Myocyte (in vitro differentiated cells): ENCODE measurements at regions not wholly inside any gene's neighbourhood (a gene's known extent, or its start where the extent isn't known, plus 50 kb on each side); places are given as distances from the start of the nearest gene placed in this dataset.

Source experiments
- DNase-seq: peaks from one replicate; pipeline ENCODE4 v3.0.0-alpha.2; 2012; ENCODE audit warnings: low read depth

GRCh38 chr5:125274211-125274610 lies 527.8 kb upstream of the ZNF608 start:
- no peak for DNase-seq

- peak; percentile 94 for DNase-seq
Measured at GRCh38 chr5:125274938-125275724, 528.7 kb upstream of the ZNF608 start.

GRCh38 chr5:125275725-125276090 lies 529.3 kb upstream of the ZNF608 start:
- DNase-seq: no peak

- peak; percentile 36 for DNase-seq
Measured at GRCh38 chr5:125276096-125276495, 529.7 kb upstream of the ZNF608 start.

- peak; percentile 57 for DNase-seq
Measured at GRCh38 chr5:125277494-125278154, 531.2 kb upstream of the ZNF608 start.

GRCh38 chr5:125278711-125279110 lies 532.3 kb upstream of the ZNF608 start:
- DNase-seq: no peak

GRCh38 chr5:125281667-125282066 lies 535.2 kb upstream of the ZNF608 start:
- DNase-seq: no peak

GRCh38 chr5:125283372-125283771 lies 536.9 kb upstream of the ZNF608 start:
- no peak for DNase-seq

GRCh38 chr5:125286271-125286670 lies 539.8 kb upstream of the ZNF608 start:
- DNase-seq: no peak

GRCh38 chr5:125289606-125290005 lies 543.2 kb upstream of the ZNF608 start:
- DNase-seq: no peak

- DNase-seq: no peak
Measured at GRCh38 chr5:125290935-125291334, 544.5 kb upstream of the ZNF608 start.

- DNase-seq: no peak
Measured at GRCh38 chr5:125291447-125291846, 545.0 kb upstream of the ZNF608 start.

- DNase-seq: no peak
Measured at GRCh38 chr5:125293223-125293622, 546.8 kb upstream of the ZNF608 start.

- no peak for DNase-seq
Measured at GRCh38 chr5:125293726-125294125, 547.3 kb upstream of the ZNF608 start.

- DNase-seq: no peak
Measured at GRCh38 chr5:125294844-125295243, 548.4 kb upstream of the ZNF608 start.

- no peak for DNase-seq
Measured at GRCh38 chr5:125295405-125295872, 549.0 kb upstream of the ZNF608 start.

- DNase-seq: peak; percentile 22
Measured at GRCh38 chr5:125298258-125298657, 551.8 kb upstream of the ZNF608 start.

GRCh38 chr5:125298746-125299379 lies 552.4 kb upstream of the ZNF608 start:
- peak; percentile 90 for DNase-seq

GRCh38 chr5:125301711-125302110 lies 555.3 kb upstream of the ZNF608 start:
- DNase-seq: no peak

- no peak for DNase-seq
Measured at GRCh38 chr5:125302577-125302976, 556.1 kb upstream of the ZNF608 start.

GRCh38 chr5:125306741-125307140 lies 560.3 kb upstream of the ZNF608 start:
- no peak for DNase-seq

GRCh38 chr5:125310749-125311148 lies 564.3 kb upstream of the ZNF608 start:
- no peak for DNase-seq
